ENCODE measurements at regions not wholly inside any gene's neighbourhood (a gene's known extent, or its start where the extent isn't known, plus 50 kb on each side); places are given as distances from the start of the nearest gene placed in this dataset.

GRCh38 chr1:60639287-60639686 lies 443.1 kb upstream of the NFIA start (continued):
- TF ChIP-seq ZBTB10 (tag by site-specific recombination; IDR thresholded peaks at IDR 0.05): no peak
- no peak for TF ChIP-seq KLF9 (tag by site-specific recombination; IDR thresholded peaks at IDR 0.05; ENCODE audit: low read depth)
- TF ChIP-seq BCL6B (tag by site-specific recombination; IDR thresholded peaks at IDR 0.05): no peak
- TF ChIP-seq, protein P1, sequence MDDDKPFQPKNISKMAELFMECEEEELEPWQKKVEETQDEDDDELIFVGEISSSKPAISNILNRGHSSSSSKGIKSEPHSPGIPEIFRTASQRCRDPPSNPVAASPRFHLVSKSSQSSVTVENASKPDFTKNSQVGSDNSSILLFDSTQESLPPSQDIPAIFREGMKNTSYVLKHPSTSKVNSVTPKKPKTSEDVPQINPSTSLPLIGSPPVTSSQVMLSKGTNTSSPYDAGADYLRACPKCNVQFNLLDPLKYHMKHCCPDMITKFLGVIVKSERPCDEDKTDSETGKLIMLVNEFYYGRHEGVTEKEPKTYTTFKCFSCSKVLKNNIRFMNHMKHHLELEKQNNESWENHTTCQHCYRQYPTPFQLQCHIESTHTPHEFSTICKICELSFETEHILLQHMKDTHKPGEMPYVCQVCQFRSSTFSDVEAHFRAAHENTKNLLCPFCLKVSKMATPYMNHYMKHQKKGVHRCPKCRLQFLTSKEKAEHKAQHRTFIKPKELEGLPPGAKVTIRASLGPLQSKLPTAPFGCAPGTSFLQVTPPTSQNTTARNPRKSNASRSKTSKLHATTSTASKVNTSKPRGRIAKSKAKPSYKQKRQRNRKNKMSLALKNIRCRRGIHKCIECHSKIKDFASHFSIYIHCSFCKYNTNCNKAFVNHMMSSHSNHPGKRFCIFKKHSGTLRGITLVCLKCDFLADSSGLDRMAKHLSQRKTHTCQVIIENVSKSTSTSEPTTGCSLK (tag by site-specific recombination; IDR thresholded peaks at IDR 0.05): no peak
- TF ChIP-seq SP2 (tag by site-specific recombination; IDR thresholded peaks at IDR 0.05): no peak

DNA sequence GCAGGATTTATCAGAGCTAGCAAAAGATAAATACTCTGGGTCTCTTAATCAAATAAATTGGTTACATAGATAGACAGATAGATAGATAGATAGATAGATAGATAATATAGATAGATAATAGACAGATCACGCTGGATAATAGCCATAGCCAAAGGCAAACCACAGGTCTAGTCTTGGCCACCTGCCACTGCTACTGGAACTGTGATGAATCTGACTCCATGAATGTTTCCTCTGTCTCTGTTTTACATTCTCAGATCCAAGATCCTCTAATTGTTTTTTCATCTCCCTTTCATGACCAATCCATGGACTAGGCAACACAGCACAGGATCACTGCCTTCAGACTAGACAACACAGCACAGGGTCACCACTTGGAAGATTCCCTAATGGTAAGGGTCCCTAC lies 444.7 kb upstream of the NFIA start:
- H3K36me3 ChIP-seq (ENCODE audit: control insufficient read depth in 2 of 2, insufficient read depth in 1 of 2, low read length in 2 of 2): no peaks in the 10 kb centered on the region
- POLR2A ChIA-PET: no interaction called here
- H3K27ac ChIP-seq (ENCODE audit: extremely low read depth, low read depth, low read length): no peak overlapping the region
- CTCF ChIA-PET: no interaction called here
- no peaks in the 10 kb centered on the region for H3K4me1 ChIP-seq (ENCODE audit: control insufficient read depth, insufficient read depth, low read length)
- TF ChIP-seq ZNF776 (tag by site-specific recombination; IDR thresholded peaks at IDR 0.05; ENCODE audit: borderline replicate concordance) (no peak), ZNF555 (tag by site-specific recombination; conservative IDR thresholded peaks at IDR 0.05) (no peak), ZSCAN16 (tag by site-specific recombination; IDR thresholded peaks at IDR 0.05) (no peak), AEBP2 (tag by site-specific recombination; IDR thresholded peaks at IDR 0.05; ENCODE audit: borderline replicate concordance) (no peak), ZNF354C (tag by site-specific recombination; IDR thresholded peaks at IDR 0.05; ENCODE audit: borderline replicate concordance, low read depth) (no peak)
- no peaks in the 10 kb centered on the region for H3K9me3 ChIP-seq (ENCODE audit: control insufficient read depth, insufficient read depth, low read depth, low read length)
- H3K4me3 ChIP-seq (ENCODE audit: low read depth, low read length): no peak overlapping the region

DNA sequence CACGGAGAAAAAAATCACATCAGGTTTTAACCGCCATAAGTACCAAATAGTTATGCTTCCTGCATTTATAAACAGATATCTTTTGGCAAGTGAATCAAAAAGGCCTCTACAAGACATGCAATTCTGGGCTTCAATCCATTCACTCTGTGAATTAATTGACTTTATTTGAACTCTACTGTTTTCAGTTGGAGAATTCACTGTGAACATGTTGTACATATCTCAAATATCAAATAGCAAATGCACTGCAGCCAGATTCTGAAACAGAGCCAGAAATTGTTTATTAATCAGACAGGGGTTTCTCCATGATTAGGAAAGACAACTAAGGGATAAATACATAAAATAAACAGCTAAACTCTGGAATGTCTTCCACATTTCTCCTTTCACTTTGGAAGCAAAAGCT lies 445.4 kb upstream of the NFIA start:
- CTCF ChIA-PET: no interaction called here
- H3K4me1 ChIP-seq (ENCODE audit: control insufficient read depth, insufficient read depth, low read length): no peaks in the 10 kb centered on the region
- H3K27ac ChIP-seq (ENCODE audit: extremely low read depth, low read depth, low read length): no peak overlapping the region
- TF ChIP-seq KLF10 (tag by site-specific recombination; IDR thresholded peaks at IDR 0.05) (no peak), ZNF701 (tag by site-specific recombination; IDR thresholded peaks at IDR 0.05) (no peak), GFI1B (tag by site-specific recombination; IDR thresholded peaks at IDR 0.05) (no peak), SALL2 (tag by site-specific recombination; IDR thresholded peaks at IDR 0.05; ENCODE audit: borderline replicate concordance) (no peak), ZNF112 (tag by site-specific recombination; IDR thresholded peaks at IDR 0.05) (no peak), ZNF311 (tag by site-specific recombination; IDR thresholded peaks at IDR 0.05; ENCODE audit: borderline replicate concordance) (no peak)
- TF ChIP-seq, protein P1 (tag by site-specific recombination; IDR thresholded peaks at IDR 0.05): no peak
- H3K36me3 ChIP-seq (ENCODE audit: control insufficient read depth in 2 of 2, insufficient read depth in 1 of 2, low read length in 2 of 2): no peaks in the 10 kb centered on the region
- POLR2A ChIA-PET: no interaction called here
- H3K4me3 ChIP-seq (ENCODE audit: low read depth, low read length): no peak overlapping the region
- H3K9me3 ChIP-seq (ENCODE audit: control insufficient read depth, insufficient read depth, low read depth, low read length): no peaks in the 10 kb centered on the region

All from HEK293 (cell line).